ENCODE measurements at regions not wholly inside any gene's neighbourhood (a gene's known extent, or its start where the extent isn't known, plus 50 kb on each side); places are given as distances from the start of the nearest gene placed in this dataset.
A peak's percentile ranks its signal among the peaks of the same experiment; 100 is the strongest.

- no peak overlapping the region for H3K27ac Mint-ChIP-seq
- Histone ChIP-seq H3K27ac (ENCODE audit: low read length) (no peak overlapping the region), H3K27me3 (replicated peaks in 1 of 2; ENCODE audit: control insufficient read depth in 2 of 2, extremely low read depth in 1 of 2, insufficient read depth in 2 of 2, low read length in 1 of 2) (peaks cover 0 to 5% of the 10 kb centered on the region in 2 experiments), H3K4me1 (ENCODE audit: control insufficient read depth in 1 of 2, extremely low read depth in 1 of 2, insufficient read depth in 2 of 2, low read length in 2 of 2) (peaks cover 0 to 2% of the 10 kb centered on the region in 2 experiments), H3K36me3 (ENCODE audit: control insufficient read depth in 2 of 2, extremely low read depth in 1 of 2, insufficient read depth in 1 of 2, low read length in 1 of 2) (no peaks in the 10 kb centered on the region), H3K9me3 (no peaks in the 10 kb centered on the region), H3K4me3 (ENCODE audit: control insufficient read depth in 1 of 2, extremely low read depth in 1 of 2, low read length in 1 of 2) (no peak overlapping the region)
- H3K36me3 Mint-ChIP-seq: no peaks in the 10 kb centered on the region
- no peaks in the 10 kb centered on the region for H3K9me3 Mint-ChIP-seq
- H3K4me3 Mint-ChIP-seq: no peak overlapping the region
- DNase-seq (no peak), ATAC-seq (replicated peaks in 1 of 4) (no peak)
- no peaks in the 10 kb centered on the region for H3K27me3 Mint-ChIP-seq
- ChIA-PET POLR2A (no interaction called here), CTCF (no interaction called here)
- 100% methylated on average over 3 of the region's 3 CpGs for WGBS (ENCODE audit: insufficient coverage)
- H3K4me1 Mint-ChIP-seq: peaks cover 5 to 19% (median 16%) of the 10 kb centered on the region in 3 donors
Measured at GRCh38 chr5:52668139-52668538, 119.6 kb upstream of the ITGA1 start.

DNA sequence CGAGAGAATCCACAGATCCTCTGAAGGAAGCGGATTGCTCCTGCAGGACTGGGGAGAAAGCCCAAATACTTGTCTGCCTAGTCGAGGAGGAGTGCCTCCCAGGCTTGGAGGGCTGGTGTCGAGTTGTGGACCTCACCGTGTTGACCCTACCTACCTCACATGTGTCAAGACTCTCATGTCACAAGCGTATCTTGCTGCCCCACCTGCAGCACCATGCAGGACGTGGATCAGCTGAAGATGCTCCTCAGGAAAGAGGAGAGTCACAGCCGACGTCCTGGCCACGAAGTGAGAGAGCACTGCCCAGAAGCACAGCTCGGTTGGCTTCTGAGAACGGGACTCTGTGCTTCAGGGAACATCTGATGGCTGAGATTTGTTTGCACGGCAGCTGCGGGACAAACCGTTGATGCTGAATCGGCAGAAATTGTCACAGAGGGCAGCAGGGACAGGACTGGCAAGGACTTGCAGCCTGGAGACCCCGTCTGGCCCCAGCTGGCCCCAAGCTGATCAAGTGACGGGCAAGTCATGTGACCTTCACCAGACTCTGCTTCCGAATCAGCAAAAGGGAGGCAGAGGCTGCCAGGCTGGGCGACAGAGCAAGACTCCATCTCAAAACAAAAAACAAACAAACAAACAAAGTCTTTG, 119.1 kb upstream of the ITGA1 start:
- CTCF ChIA-PET: no interaction called here
- Histone ChIP-seq H3K9me3 (no peaks in the 10 kb centered on the region), H3K4me3 (ENCODE audit: control insufficient read depth in 1 of 2, extremely low read depth in 1 of 2, low read length in 1 of 2) (no peak overlapping the region), H3K36me3 (ENCODE audit: control insufficient read depth in 2 of 2, extremely low read depth in 1 of 2, insufficient read depth in 1 of 2, low read length in 1 of 2) (no peaks in the 10 kb centered on the region), H3K4me1 (ENCODE audit: control insufficient read depth in 1 of 2, extremely low read depth in 1 of 2, insufficient read depth in 2 of 2, low read length in 2 of 2) (peaks cover 0 to 7% of the 10 kb centered on the region in 2 experiments), H3K27me3 (replicated peaks in 1 of 2; ENCODE audit: control insufficient read depth in 2 of 2, extremely low read depth in 1 of 2, insufficient read depth in 2 of 2, low read length in 1 of 2) (peaks cover 0 to 5% of the 10 kb centered on the region in 2 experiments), H3K27ac (ENCODE audit: low read length) (no peak overlapping the region)
- WGBS (ENCODE audit: insufficient coverage): 81% methylated on average over 19 of the region's 20 CpGs
- H3K36me3 Mint-ChIP-seq: no peaks in the 10 kb centered on the region
- POLR2A ChIA-PET: no interaction called here
- H3K27me3 Mint-ChIP-seq: no peaks in the 10 kb centered on the region
- H3K4me3 Mint-ChIP-seq: no peak overlapping the region
- no peak overlapping the region for H3K27ac Mint-ChIP-seq
- no peaks in the 10 kb centered on the region for H3K9me3 Mint-ChIP-seq
- DNase-seq (no peak), ATAC-seq (replicated peaks in 1 of 4) (no peak)
- H3K4me1 Mint-ChIP-seq: peaks cover 8 to 21% (median 19%) of the 10 kb centered on the region in 3 donors

- Histone ChIP-seq H3K4me1 (ENCODE audit: control insufficient read depth in 1 of 2, extremely low read depth in 1 of 2, insufficient read depth in 2 of 2, low read length in 2 of 2) (peaks cover 0 to 19% of the 10 kb centered on the region in 2 experiments), H3K27ac (ENCODE audit: low read length) (no peak overlapping the region), H3K27me3 (replicated peaks in 1 of 2; ENCODE audit: control insufficient read depth in 2 of 2, extremely low read depth in 1 of 2, insufficient read depth in 2 of 2, low read length in 1 of 2) (peaks cover 0 to 5% of the 10 kb centered on the region in 2 experiments), H3K36me3 (ENCODE audit: control insufficient read depth in 2 of 2, extremely low read depth in 1 of 2, insufficient read depth in 1 of 2, low read length in 1 of 2) (no peaks in the 10 kb centered on the region), H3K9me3 (no peaks in the 10 kb centered on the region), H3K4me3 (ENCODE audit: control insufficient read depth in 1 of 2, extremely low read depth in 1 of 2, low read length in 1 of 2) (no peak overlapping the region)
- Mint-ChIP-seq H3K27ac (no peak overlapping the region), H3K27me3 (no peaks in the 10 kb centered on the region), H3K4me3 (no peak overlapping the region), H3K4me1 (peaks cover 15 to 24% (median 24%) of the 10 kb centered on the region in 3 donors), H3K36me3 (no peaks in the 10 kb centered on the region), H3K9me3 (peaks cover 0 to 3% (median 0%) of the 10 kb centered on the region in 3 donors)
- 20% methylated on average over 1 of the region's 1 CpG for WGBS (ENCODE audit: insufficient coverage)
- no peak for ATAC-seq (replicated peaks in 1 of 4)
- CTCF ChIA-PET: interaction anchor here (0.6 to 0.7 kb wide), 2 partner anchors 11 kb away, joined by 3 read pairs; no protein-coding TSS in a partner anchor
- POLR2A ChIA-PET: no interaction called here
- DNase-seq: no peak
Measured at GRCh38 chr5:52672459-52672858, 115.3 kb upstream of the ITGA1 start.

DNA sequence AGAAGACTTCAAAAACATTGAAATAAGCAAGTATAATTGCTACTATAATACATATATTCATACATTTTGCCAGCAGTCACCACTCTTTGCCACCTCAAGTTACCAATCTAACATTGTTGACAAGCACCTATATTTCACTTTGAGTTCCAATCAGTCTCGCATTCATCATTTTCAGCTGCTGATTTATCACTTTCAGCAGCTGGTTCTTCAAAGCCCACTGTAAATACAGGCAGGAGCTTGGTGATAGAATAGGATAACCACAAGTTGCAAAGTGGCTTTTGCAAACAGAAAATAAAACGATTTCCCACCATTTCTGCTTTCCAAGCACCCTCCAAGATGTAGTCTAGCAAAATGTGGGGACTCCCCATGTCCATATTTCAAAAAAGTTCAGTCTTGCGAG, 114.2 kb upstream of the ITGA1 start:
- no peaks in the 10 kb centered on the region for H3K9me3 ChIP-seq
- ATAC-seq (replicated peaks in 1 of 4): no peak
- DNase-seq: no peak
- peaks cover 0 to 3% (median 0%) of the 10 kb centered on the region in 3 donors for H3K9me3 Mint-ChIP-seq
- peaks cover 0 to 19% of the 10 kb centered on the region in 2 experiments for H3K4me1 ChIP-seq (ENCODE audit: control insufficient read depth in 1 of 2, extremely low read depth in 1 of 2, insufficient read depth in 2 of 2, low read length in 2 of 2)
- WGBS (ENCODE audit: insufficient coverage): 20% methylated on average over 1 of the region's 3 CpGs
- H3K36me3 Mint-ChIP-seq: no peaks in the 10 kb centered on the region
- no peak overlapping the region for H3K4me3 Mint-ChIP-seq
- H3K27ac Mint-ChIP-seq: no peak overlapping the region
- POLR2A ChIA-PET: no interaction called here
- no peaks in the 10 kb centered on the region for H3K36me3 ChIP-seq (ENCODE audit: control insufficient read depth in 2 of 2, extremely low read depth in 1 of 2, insufficient read depth in 1 of 2, low read length in 1 of 2)
- no peak overlapping the region for H3K27ac ChIP-seq (ENCODE audit: low read length)
- peaks cover 0 to 4% of the 10 kb centered on the region in 2 experiments for H3K27me3 ChIP-seq (replicated peaks in 1 of 2; ENCODE audit: control insufficient read depth in 2 of 2, extremely low read depth in 1 of 2, insufficient read depth in 2 of 2, low read length in 1 of 2)
- no peak overlapping the region for H3K4me3 ChIP-seq (ENCODE audit: control insufficient read depth in 1 of 2, extremely low read depth in 1 of 2, low read length in 1 of 2)
- peaks cover 15 to 24% (median 24%) of the 10 kb centered on the region in 3 donors for H3K4me1 Mint-ChIP-seq
- CTCF ChIA-PET: interaction anchor here in 1 of 2 donors (0.9 kb wide), 1 partner anchor 9 kb away, joined by 4 read pairs; no protein-coding TSS in a partner anchor
- H3K27me3 Mint-ChIP-seq: no peaks in the 10 kb centered on the region

- H3K4me1 ChIP-seq (ENCODE audit: control insufficient read depth in 1 of 2, extremely low read depth in 1 of 2, insufficient read depth in 2 of 2, low read length in 2 of 2): peaks cover 0 to 19% of the 10 kb centered on the region in 2 experiments
- no peaks in the 10 kb centered on the region for H3K9me3 ChIP-seq
- H3K36me3 ChIP-seq (ENCODE audit: control insufficient read depth in 2 of 2, extremely low read depth in 1 of 2, insufficient read depth in 1 of 2, low read length in 1 of 2): no peaks in the 10 kb centered on the region
- Mint-ChIP-seq H3K4me1 (peaks cover 15 to 24% (median 24%) of the 10 kb centered on the region in 3 donors), H3K27me3 (no peaks in the 10 kb centered on the region), H3K9me3 (peaks cover 0 to 3% (median 0%) of the 10 kb centered on the region in 3 donors), H3K27ac (no peak overlapping the region), H3K4me3 (peak overlapping the region in 1 of 3 donors; percentile 4), H3K36me3 (no peaks in the 10 kb centered on the region)
- H3K27ac ChIP-seq (ENCODE audit: low read length): no peak overlapping the region
- ChIA-PET POLR2A (no interaction called here), CTCF (no interaction called here)
- H3K4me3 ChIP-seq (ENCODE audit: control insufficient read depth in 1 of 2, extremely low read depth in 1 of 2, low read length in 1 of 2): no peak overlapping the region
- ATAC-seq (replicated peaks in 1 of 4) (no peak), DNase-seq (no peak)
- no peaks in the 10 kb centered on the region for H3K27me3 ChIP-seq (replicated peaks in 1 of 2; ENCODE audit: control insufficient read depth in 2 of 2, extremely low read depth in 1 of 2, insufficient read depth in 2 of 2, low read length in 1 of 2)
- 100% methylated on average over 1 of the region's 5 CpGs for WGBS (ENCODE audit: insufficient coverage)
Measured at GRCh38 chr5:52674815-52675545, 112.7 kb upstream of the ITGA1 start.

- Histone ChIP-seq H3K27ac (ENCODE audit: low read length) (no peak overlapping the region), H3K4me3 (ENCODE audit: control insufficient read depth in 1 of 2, extremely low read depth in 1 of 2, low read length in 1 of 2) (no peak overlapping the region), H3K4me1 (ENCODE audit: control insufficient read depth in 1 of 2, extremely low read depth in 1 of 2, insufficient read depth in 2 of 2, low read length in 2 of 2) (no peaks in the 10 kb centered on the region), H3K27me3 (replicated peaks in 1 of 2; ENCODE audit: control insufficient read depth in 2 of 2, extremely low read depth in 1 of 2, insufficient read depth in 2 of 2, low read length in 1 of 2) (peaks cover 0 to 6% of the 10 kb centered on the region in 2 experiments), H3K36me3 (ENCODE audit: control insufficient read depth in 2 of 2, extremely low read depth in 1 of 2, insufficient read depth in 1 of 2, low read length in 1 of 2) (no peaks in the 10 kb centered on the region), H3K9me3 (no peaks in the 10 kb centered on the region)
- no peak overlapping the region for H3K27ac Mint-ChIP-seq
- H3K27me3 Mint-ChIP-seq: no peaks in the 10 kb centered on the region
- H3K4me3 Mint-ChIP-seq: no peak overlapping the region
- ATAC-seq (replicated peaks in 1 of 4): no peak
- ChIA-PET CTCF (no interaction called here), POLR2A (no interaction called here)
- 82% methylated on average over 4 of the region's 7 CpGs for WGBS (ENCODE audit: insufficient coverage)
- DNase-seq: no peak
- no peaks in the 10 kb centered on the region for H3K9me3 Mint-ChIP-seq
- H3K4me1 Mint-ChIP-seq: no peaks in the 10 kb centered on the region
- no peaks in the 10 kb centered on the region for H3K36me3 Mint-ChIP-seq
Measured at GRCh38 chr5:52682492-52682891, 105.2 kb upstream of the ITGA1 start.

Measured in T-cell (primary cell).